CD4-positive, alpha-beta memory T cell (primary cell): ENCODE measurements at regions not wholly inside any gene's neighbourhood (a gene's known extent, or its start where the extent isn't known, plus 50 kb on each side); places are given as distances from the start of the nearest gene placed in this dataset.

ENCODE experiments used
- CTCF ChIA-PET: fragments of 350-600 bp; sonication (Branson Sonifier 250); formaldehyde crosslinking; loops from one replicate; lab custom pipeline; 2021; ENCODE audit warnings: inconsistent platforms; ENCODE audit not compliant: partially characterized antibody; lab: Charles Lee
- POLR2A ChIA-PET: fragments of 350-600 bp; sonication (Branson Sonifier 250); formaldehyde crosslinking; loops from one replicate; lab custom pipeline; 2021; ENCODE audit not compliant: partially characterized antibody; lab: Charles Lee
- DNase-seq, 5 donors: peaks; one replicate each; pipeline versions ENCODE4 v3.0.0 to v3.0.0-alpha.2; 2020 to 2022; ENCODE audit warnings: mixed read lengths in 1 of 5
- H3K27ac ChIP-seq: one replicate; pipeline ENCODE4 v1.7.0; 2013; ENCODE audit warnings: low read depth, low read length
- H3K27me3 ChIP-seq: 2 replicates; pipeline ENCODE4 v1.7.0; 2013; ENCODE audit warnings: mild to moderate bottlenecking, low read length, moderate library complexity; ENCODE audit not compliant: insufficient read depth
- H3K36me3 ChIP-seq: 2 replicates; pipeline ENCODE4 v1.7.0; 2013; ENCODE audit warnings: mild to moderate bottlenecking, low read length, moderate library complexity; ENCODE audit not compliant: insufficient read depth
- H3K4me1 ChIP-seq: 2 replicates; pipeline ENCODE4 v1.7.0; 2013; ENCODE audit warnings: mild to moderate bottlenecking, low read length, moderate library complexity; ENCODE audit not compliant: insufficient read depth
- H3K4me3 ChIP-seq, 2 donors: one replicate each; pipeline ENCODE4 v1.7.0; 2013; ENCODE audit warnings: low read length in 2 of 2, mild to moderate bottlenecking in 1 of 2
- H3K9me3 ChIP-seq, 2 donors: one replicate each; pipeline ENCODE4 v1.7.0; 2013; ENCODE audit warnings: low read length in 2 of 2, control low read depth in 1 of 2; ENCODE audit not compliant: control insufficient read depth in 1 of 2
- H3K27ac Mint-ChIP-seq, 7 donors: one replicate each; pipeline ENCODE4 v1.8.0; 2020 to 2021; ENCODE audit warnings: mixed read lengths in 7 of 7, mild to moderate bottlenecking in 6 of 7, inconsistent platforms in 3 of 7, moderate library complexity in 3 of 7
- H3K27me3 Mint-ChIP-seq, 2 donors: one replicate each; pipeline ENCODE4 v1.8.0; 2020 to 2021; ENCODE audit warnings: mixed read lengths in 2 of 2
- H3K36me3 Mint-ChIP-seq, 2 donors: one replicate each; pipeline ENCODE4 v1.8.0; 2020 to 2021; ENCODE audit warnings: mixed read lengths in 2 of 2, inconsistent platforms in 1 of 2, mild to moderate bottlenecking in 1 of 2
- H3K4me1 Mint-ChIP-seq, 4 donors: one replicate each; pipeline ENCODE4 v1.8.0; 2020 to 2021; ENCODE audit warnings: mixed read lengths in 4 of 4, mild to moderate bottlenecking in 1 of 4
- H3K4me3 Mint-ChIP-seq, 8 donors: one replicate each; pipeline ENCODE4 v1.8.0; 2020 to 2021; ENCODE audit warnings: mixed read lengths in 8 of 8, mild to moderate bottlenecking in 7 of 8, moderate library complexity in 6 of 8, inconsistent platforms in 3 of 8
- H3K9me3 Mint-ChIP-seq, 8 donors: one replicate each; pipeline ENCODE4 v1.8.0; 2020 to 2021; ENCODE audit warnings: mixed read lengths in 8 of 8, mild to moderate bottlenecking in 5 of 8, inconsistent platforms in 3 of 8, moderate library complexity in 1 of 8
- intact Hi-C: fragments of 100-400 bp; cut with micrococcal nuclease; formaldehyde crosslinking; loops from one replicate; pipeline ENCODE4 v1.15.1; 2023

GRCh38 chr2:18927525-18928232 is 338.3 kb upstream of the NT5C1B start:
- POLR2A ChIA-PET: no interaction called here
- Histone ChIP-seq H3K27me3 (no peaks in the 10 kb centered on the region), H3K4me3 (no peak overlapping the region), H3K9me3 (no peaks in the 10 kb centered on the region), H3K4me1 (no peaks in the 10 kb centered on the region), H3K36me3 (no peaks in the 10 kb centered on the region), H3K27ac (no peak overlapping the region)
- Mint-ChIP-seq H3K4me1 (no peaks in the 10 kb centered on the region), H3K4me3 (no peak overlapping the region), H3K9me3 (peaks cover 0 to 9% (median 3%) of the 10 kb centered on the region in 8 donors), H3K27me3 (no peaks in the 10 kb centered on the region), H3K27ac (no peak overlapping the region), H3K36me3 (peaks cover 13 to 22% of the 10 kb centered on the region in 2 donors)
- CTCF ChIA-PET: no interaction called here
- intact Hi-C loops: no loop called here
- no peak for DNase-seq

- DNase-seq: no peak
- Histone ChIP-seq H3K4me3 (no peak overlapping the region), H3K4me1 (no peaks in the 10 kb centered on the region), H3K36me3 (no peaks in the 10 kb centered on the region), H3K9me3 (no peaks in the 10 kb centered on the region), H3K27me3 (no peaks in the 10 kb centered on the region), H3K27ac (no peak overlapping the region)
- Mint-ChIP-seq H3K9me3 (peaks cover 0 to 9% (median 3%) of the 10 kb centered on the region in 8 donors), H3K27me3 (no peaks in the 10 kb centered on the region), H3K36me3 (peaks cover 16 to 27% of the 10 kb centered on the region in 2 donors), H3K4me3 (no peak overlapping the region), H3K27ac (no peak overlapping the region), H3K4me1 (no peaks in the 10 kb centered on the region)
- intact Hi-C loops: no loop called here
- ChIA-PET CTCF (no interaction called here), POLR2A (no interaction called here)
Measured at GRCh38 chr2:18926631-18927524, 337.5 kb upstream of the NT5C1B start.

GRCh38 chr2:18925296-18925695 is 335.9 kb upstream of the NT5C1B start:
- Mint-ChIP-seq H3K4me3 (no peak overlapping the region), H3K9me3 (peaks cover 0 to 9% (median 4%) of the 10 kb centered on the region in 8 donors), H3K36me3 (peaks cover 20 to 27% of the 10 kb centered on the region in 2 donors), H3K27ac (no peak overlapping the region), H3K27me3 (no peaks in the 10 kb centered on the region), H3K4me1 (no peaks in the 10 kb centered on the region)
- Histone ChIP-seq H3K36me3 (no peaks in the 10 kb centered on the region), H3K27ac (no peak overlapping the region), H3K4me3 (no peak overlapping the region), H3K27me3 (no peaks in the 10 kb centered on the region), H3K4me1 (no peaks in the 10 kb centered on the region), H3K9me3 (no peaks in the 10 kb centered on the region)
- intact Hi-C loops: no loop called here
- no peak for DNase-seq
- ChIA-PET POLR2A (no interaction called here), CTCF (no interaction called here)

GRCh38 chr2:18924886-18925285 is 335.5 kb upstream of the NT5C1B start:
- no peaks in the 10 kb centered on the region for H3K27me3 Mint-ChIP-seq
- ChIA-PET CTCF (no interaction called here), POLR2A (no interaction called here)
- H3K27me3 ChIP-seq: no peaks in the 10 kb centered on the region
- H3K27ac Mint-ChIP-seq: no peak overlapping the region
- peaks cover 20 to 27% of the 10 kb centered on the region in 2 donors for H3K36me3 Mint-ChIP-seq
- no peak overlapping the region for H3K4me3 Mint-ChIP-seq
- peaks cover 0 to 9% (median 4%) of the 10 kb centered on the region in 8 donors for H3K9me3 Mint-ChIP-seq
- H3K4me1 ChIP-seq: no peaks in the 10 kb centered on the region
- no peak overlapping the region for H3K27ac ChIP-seq
- H3K36me3 ChIP-seq: no peaks in the 10 kb centered on the region
- no peak overlapping the region for H3K4me3 ChIP-seq
- intact Hi-C loops: no loop called here
- H3K9me3 ChIP-seq: no peaks in the 10 kb centered on the region
- no peak for DNase-seq
- no peaks in the 10 kb centered on the region for H3K4me1 Mint-ChIP-seq

- Histone ChIP-seq H3K27me3 (no peaks in the 10 kb centered on the region), H3K36me3 (no peaks in the 10 kb centered on the region), H3K27ac (no peak overlapping the region), H3K9me3 (no peaks in the 10 kb centered on the region), H3K4me3 (no peak overlapping the region), H3K4me1 (no peaks in the 10 kb centered on the region)
- DNase-seq: no peak
- POLR2A ChIA-PET: no interaction called here
- intact Hi-C loops: no loop called here
- CTCF ChIA-PET: no interaction called here
- H3K36me3 Mint-ChIP-seq: peaks cover 20 to 27% of the 10 kb centered on the region in 2 donors
- H3K4me1 Mint-ChIP-seq: no peaks in the 10 kb centered on the region
- peak overlapping the region in 1 of 7 donors; percentile 1 for H3K27ac Mint-ChIP-seq
- peaks cover 0 to 9% (median 4%) of the 10 kb centered on the region in 8 donors for H3K9me3 Mint-ChIP-seq
- H3K27me3 Mint-ChIP-seq: no peaks in the 10 kb centered on the region
- no peak overlapping the region for H3K4me3 Mint-ChIP-seq
Measured at GRCh38 chr2:18924386-18924785, 335.0 kb upstream of the NT5C1B start.

GRCh38 chr2:18922276-18922675 is 332.9 kb upstream of the NT5C1B start:
- Histone ChIP-seq H3K27ac (no peak overlapping the region), H3K4me3 (no peak overlapping the region), H3K9me3 (no peaks in the 10 kb centered on the region), H3K4me1 (no peaks in the 10 kb centered on the region), H3K36me3 (no peaks in the 10 kb centered on the region), H3K27me3 (no peaks in the 10 kb centered on the region)
- peaks cover 0 to 5% (median 4%) of the 10 kb centered on the region in 8 donors for H3K9me3 Mint-ChIP-seq
- H3K4me1 Mint-ChIP-seq: no peaks in the 10 kb centered on the region
- ChIA-PET CTCF (no interaction called here), POLR2A (no interaction called here)
- no peak for DNase-seq
- no peak overlapping the region for H3K4me3 Mint-ChIP-seq
- H3K27me3 Mint-ChIP-seq: no peaks in the 10 kb centered on the region
- intact Hi-C loops: no loop called here
- H3K36me3 Mint-ChIP-seq: peaks cover 21 to 30% of the 10 kb centered on the region in 2 donors
- H3K27ac Mint-ChIP-seq: no peak overlapping the region

GRCh38 chr2:18918280-18918679 is 328.9 kb upstream of the NT5C1B start:
- H3K27ac Mint-ChIP-seq: no peak overlapping the region
- Histone ChIP-seq H3K36me3 (no peaks in the 10 kb centered on the region), H3K4me3 (no peak overlapping the region), H3K9me3 (no peaks in the 10 kb centered on the region), H3K27me3 (no peaks in the 10 kb centered on the region), H3K27ac (no peak overlapping the region), H3K4me1 (no peaks in the 10 kb centered on the region)
- H3K27me3 Mint-ChIP-seq: no peaks in the 10 kb centered on the region
- peaks cover 11 to 20% of the 10 kb centered on the region in 2 donors for H3K36me3 Mint-ChIP-seq
- POLR2A ChIA-PET: no interaction called here
- H3K9me3 Mint-ChIP-seq: peaks cover 0 to 4% (median 0%) of the 10 kb centered on the region in 8 donors
- CTCF ChIA-PET: interaction anchor here (1.0 kb wide), 1 partner anchor 16 kb away, joined by 4 read pairs; no protein-coding TSS in a partner anchor
- no peaks in the 10 kb centered on the region for H3K4me1 Mint-ChIP-seq
- H3K4me3 Mint-ChIP-seq: no peak overlapping the region
- no peak for DNase-seq
- intact Hi-C loops: no loop called here
